Loucy (cell line): ENCODE measurements at regions not wholly inside any gene's neighbourhood (a gene's known extent, or its start where the extent isn't known, plus 50 kb on each side); places are given as distances from the start of the nearest gene placed in this dataset.

Experiments
- CTCF ChIP-seq: fragments of 200-600 bp; sonication (generic); conservative IDR thresholded peaks from 2 replicates; pipeline ENCODE4 v1.5.1; 2014; ENCODE audit warnings: mild to moderate bottlenecking, antibody characterized with exemption, low read length
- EZH2phosphoT487 ChIP-seq: fragments of 200-600 bp; IDR thresholded peaks from 2 replicates; pipeline ENCODE4 v1.6.1; 2018; ENCODE audit warnings: antibody characterized with exemption, mild to moderate bottlenecking, moderate library complexity, borderline replicate concordance

- no peak for TF ChIP-seq CTCF
- TF ChIP-seq EZH2phosphoT487: no peak
Observed at GRCh38 chr18:23332356-23332755, 120.7 kb upstream of the RIOK3 start.
